Fibroblast of mammary gland (primary cell): ENCODE measurements at regions not wholly inside any gene's neighbourhood (a gene's known extent, or its start where the extent isn't known, plus 50 kb on each side); places are given as distances from the start of the nearest gene placed in this dataset.

Source experiments
- DNase-seq: peaks from one replicate; pipeline ENCODE4 v3.0.0-alpha.2; 2010; ENCODE audit warnings: low read depth
- H3K4me3 ChIP-seq: 2 replicates; pipeline ENCODE4 v1.5.1; 2011; ENCODE audit warnings: low read depth, mild to moderate bottlenecking, low read length, moderate library complexity; ENCODE audit not compliant: control insufficient read depth
- CTCF ChIP-seq: conservative IDR thresholded peaks from 2 replicates; pipeline ENCODE4 v1.5.1; 2011; ENCODE audit warnings: low read depth, low read length, inconsistent platforms; ENCODE audit not compliant: control insufficient read depth, insufficient read depth

GRCh38 chr1:226496453-226497015, 52.0 kb upstream of the STUM start:
- TF ChIP-seq CTCF, result no peak
- no peak for DNase-seq
- no peak overlapping the region for H3K4me3 ChIP-seq

- no peak for DNase-seq
- TF ChIP-seq CTCF, result no peak
- no peak overlapping the region for H3K4me3 ChIP-seq
Measured at GRCh38 chr1:226497276-226497833, 51.2 kb upstream of the STUM start.

GRCh38 chr1:226497991-226498639, 50.4 kb upstream of the STUM start:
- no peak overlapping the region for H3K4me3 ChIP-seq
- no peak for DNase-seq
- TF ChIP-seq CTCF, result no peak

GRCh38 chr1:226498640-226499008, 49.9 kb upstream of the STUM start:
- DNase-seq, result no peak
- no peak for TF ChIP-seq CTCF
- H3K4me3 ChIP-seq, result no peak overlapping the region
